ENCODE measurements at regions not wholly inside any gene's neighbourhood (a gene's known extent, or its start where the extent isn't known, plus 50 kb on each side); places are given as distances from the start of the nearest gene placed in this dataset.

GRCh38 chr4:10283761-10284160, 167.2 kb upstream of the WDR1 start:
- no peak for ATAC-seq
- Histone ChIP-seq H3K4me3 (replicated peaks in 1 of 2; ENCODE audit: low read depth in 1 of 2, low read length in 2 of 2) (no peak overlapping the region), H3K4me1 (ENCODE audit: control insufficient read depth in 1 of 2, insufficient read depth in 2 of 2, low read length in 2 of 2) (no peaks in the 10 kb centered on the region; a peak in 1 of 4 replicates), H3K27ac (ENCODE audit: low read depth, low read length) (no peak overlapping the region), H4K20me1 (ENCODE audit: insufficient read depth) (no peaks in the 10 kb centered on the region), H3K79me2 (ENCODE audit: insufficient read depth, low read length) (no peaks in the 10 kb centered on the region), H3K9me2 (ENCODE audit: insufficient read depth) (no peaks in the 10 kb centered on the region), H3K4me2 (ENCODE audit: low read length) (no peak overlapping the region), H2AFZ (ENCODE audit: low read depth, low read length, poor library complexity, severe bottlenecking) (no peak overlapping the region), H3K36me3 (ENCODE audit: control insufficient read depth in 1 of 2, insufficient read depth in 2 of 2, low read length in 2 of 2) (no peaks in the 10 kb centered on the region), H3K9me3 (ENCODE audit: control insufficient read depth in 1 of 2, insufficient read depth in 1 of 2, low read depth in 1 of 2, low read length in 2 of 2) (no peaks in the 10 kb centered on the region), H3K27me3 (ENCODE audit: insufficient read depth, low read length) (peaks cover 12% of the 10 kb centered on the region), H3K9ac (ENCODE audit: low read length) (no peak overlapping the region)
- ChIA-PET POLR2A (no interaction called here), CTCF (no interaction called here), RAD21 (ENCODE audit: low non-redundant PET in 1 of 2, low total read pairs in 2 of 2, uncharacterized antibody in 2 of 2, unreplicated experiment in 2 of 2) (no interaction called here)
- no peak for TF ChIP-seq ATF3 (IDR thresholded peaks at IDR 0.05)
- TF ChIP-seq ELF1 (IDR thresholded peaks at IDR 0.05; ENCODE audit: borderline replicate concordance, low read depth): no peak
- TF ChIP-seq SP1 (IDR thresholded peaks at IDR 0.05; ENCODE audit: low read depth): no peak
- TF ChIP-seq EZH2 (IDR thresholded peaks at IDR 0.05): no peak
- no peak for TF ChIP-seq FOSL1 (IDR thresholded peaks at IDR 0.05; ENCODE audit: low read depth)
- TF ChIP-seq RAD21 (IDR thresholded peaks at IDR 0.05; ENCODE audit: low read depth): no peak
- TF ChIP-seq SIN3A (IDR thresholded peaks at IDR 0.05; ENCODE audit: low read depth): no peak
- TF ChIP-seq CTCF (IDR thresholded peaks at IDR 0.05 in 2 of 3, conservative IDR thresholded peaks at IDR 0.05 in 1 of 3; ENCODE audit: borderline replicate concordance in 1 of 3, insufficient read depth in 1 of 3, low read depth in 2 of 3, low read length in 2 of 3): no peak
- no peak for TF ChIP-seq TCF7L2 (IDR thresholded peaks at IDR 0.05; ENCODE audit: borderline replicate concordance, extremely low read depth, insufficient read depth, insufficient read length)
- TF ChIP-seq CEBPB (IDR thresholded peaks at IDR 0.05; ENCODE audit: low read depth): no peak
- TF ChIP-seq CBX3 (IDR thresholded peaks at IDR 0.05; ENCODE audit: low read depth): no peak
- no peak for TF ChIP-seq EGR1 (IDR thresholded peaks at IDR 0.05; ENCODE audit: low read depth)
- TF ChIP-seq JUND (IDR thresholded peaks at IDR 0.05): no peak
- no peak for TF ChIP-seq REST (IDR thresholded peaks at IDR 0.05; ENCODE audit: low read depth)
- TF ChIP-seq ZBTB33 (IDR thresholded peaks at IDR 0.05; ENCODE audit: extremely low read depth, insufficient replicate concordance, low read length): no peak
- no peak for TF ChIP-seq SRF (IDR thresholded peaks at IDR 0.05; ENCODE audit: low read depth)
- no peak for TF ChIP-seq MAX (IDR thresholded peaks at IDR 0.05)
- no peak for TF ChIP-seq ZFX (IDR thresholded peaks at IDR 0.05)
- TF ChIP-seq YY1 (IDR thresholded peaks at IDR 0.05; ENCODE audit: extremely low read depth, insufficient replicate concordance, low read depth, low read length): no peak
- no TSS peak for BruUV-seq (replicated peaks)
- no peak for DNase-seq (ENCODE audit: low read depth, low spot score)
- intact Hi-C loops (cut with micrococcal nuclease): no loop called here

All from HCT116 (cell line).